HG02970 (cell line): ENCODE measurements at regions not wholly inside any gene's neighbourhood (a gene's known extent, or its start where the extent isn't known, plus 50 kb on each side); places are given as distances from the start of the nearest gene placed in this dataset.

Source experiments
- ATAC-seq: cut with Tn5 transposase; IDR thresholded peaks from one replicate; pipeline ENCODE4 v1.9.1; 2021; ENCODE audit warnings: mild to moderate bottlenecking, moderate library complexity, moderate number of reproducible peaks; ENCODE audit not compliant: unreplicated experiment, low FRiP score

DNA sequence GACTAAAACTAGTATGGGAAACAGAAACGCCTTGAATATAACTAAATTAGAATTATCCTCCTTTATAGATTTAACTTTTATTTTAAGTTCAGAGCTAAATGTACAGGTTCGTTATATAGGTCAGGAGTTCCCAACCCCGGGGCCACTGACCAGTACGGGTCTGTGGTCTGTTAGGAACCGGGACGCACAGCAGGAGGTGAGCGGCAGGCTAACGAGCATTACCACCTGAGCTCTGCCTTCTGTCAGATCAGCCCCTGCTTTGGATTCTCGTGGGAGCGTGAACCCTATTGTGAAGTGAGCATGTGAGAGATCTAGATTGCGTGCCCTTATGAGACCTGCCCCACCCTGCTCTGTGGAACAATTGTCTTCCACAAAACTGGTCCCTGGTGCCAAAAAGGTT lies 51.0 kb downstream of the FAT4 start:
- no peak for ATAC-seq

DNA sequence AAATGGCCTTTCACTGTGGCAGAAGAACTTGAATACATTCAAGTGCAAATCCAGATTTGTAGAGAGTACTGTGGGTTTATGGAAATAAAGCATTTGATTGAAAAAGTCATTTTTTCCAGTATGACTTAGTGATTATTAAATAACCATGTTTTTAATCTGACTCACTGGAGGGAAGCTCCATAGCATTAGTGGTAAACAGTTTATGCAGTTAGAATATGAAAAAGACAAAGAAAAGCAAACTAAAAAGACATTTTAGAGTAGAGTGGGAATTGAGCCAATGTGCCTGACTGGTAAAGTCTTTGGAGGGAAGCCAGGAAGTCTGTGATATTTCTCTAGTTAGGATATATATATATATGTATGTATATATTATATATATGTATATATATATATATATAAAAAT lies 53.4 kb downstream of the FAT4 start:
- no peak for ATAC-seq

DNA sequence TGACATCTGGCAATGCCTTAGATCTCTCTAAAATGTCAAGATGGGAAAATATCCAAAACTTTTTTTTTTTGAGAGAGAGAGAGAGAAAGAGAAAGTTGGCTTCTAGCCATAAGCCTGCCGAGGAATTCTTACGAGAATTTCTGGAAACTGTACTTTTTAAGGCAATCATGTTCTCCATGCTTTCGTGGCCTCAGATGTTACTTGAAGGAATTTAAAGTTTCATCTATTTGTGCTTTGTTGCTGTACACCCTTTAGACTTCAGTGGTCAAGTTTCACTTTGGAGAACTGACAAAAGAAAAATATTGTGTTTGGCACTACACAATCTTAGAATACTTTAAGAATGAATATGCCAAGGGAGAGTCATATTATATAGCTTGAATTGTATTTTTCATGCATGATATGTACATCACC lies 53.9 kb downstream of the FAT4 start:
- ATAC-seq = no peak

DNA sequence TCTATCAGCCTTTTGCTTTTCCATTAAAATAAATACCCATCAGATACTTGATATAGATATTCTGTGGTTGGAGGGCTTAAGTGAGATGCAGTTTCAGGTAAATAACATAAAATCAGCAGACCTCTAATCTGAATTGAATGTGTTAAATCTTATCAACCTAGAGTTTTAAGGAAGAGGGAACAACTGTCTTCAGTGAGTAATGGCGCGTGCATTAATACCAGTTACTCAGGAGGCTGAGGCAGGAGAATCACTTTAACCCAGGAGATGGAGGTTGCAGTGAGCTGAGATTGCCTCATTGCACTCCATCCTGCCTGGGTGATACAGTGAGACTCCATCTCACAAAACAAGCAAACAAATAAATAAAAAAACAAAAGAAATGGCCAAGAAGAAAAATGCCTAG lies 54.3 kb downstream of the FAT4 start:
- ATAC-seq = no peak

DNA sequence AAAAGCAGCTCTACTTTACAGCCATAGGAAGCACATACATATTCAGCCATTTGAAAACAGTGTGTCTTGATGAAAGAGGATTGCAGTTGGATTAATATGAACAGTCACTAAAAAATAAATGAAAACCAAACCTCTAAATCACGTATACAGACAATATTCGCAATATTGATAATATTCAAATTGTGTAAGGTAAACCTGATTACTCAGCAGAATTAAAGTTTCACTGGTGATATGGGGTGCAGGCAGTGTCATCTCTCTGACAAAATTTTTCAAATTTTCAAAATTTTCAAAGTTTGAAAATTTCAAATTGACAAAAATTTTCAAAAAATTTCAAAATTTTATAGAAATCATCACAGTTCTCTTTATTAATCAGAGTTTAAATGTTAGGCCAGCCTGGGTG lies 55.7 kb downstream of the FAT4 start:
- no peak for ATAC-seq

DNA sequence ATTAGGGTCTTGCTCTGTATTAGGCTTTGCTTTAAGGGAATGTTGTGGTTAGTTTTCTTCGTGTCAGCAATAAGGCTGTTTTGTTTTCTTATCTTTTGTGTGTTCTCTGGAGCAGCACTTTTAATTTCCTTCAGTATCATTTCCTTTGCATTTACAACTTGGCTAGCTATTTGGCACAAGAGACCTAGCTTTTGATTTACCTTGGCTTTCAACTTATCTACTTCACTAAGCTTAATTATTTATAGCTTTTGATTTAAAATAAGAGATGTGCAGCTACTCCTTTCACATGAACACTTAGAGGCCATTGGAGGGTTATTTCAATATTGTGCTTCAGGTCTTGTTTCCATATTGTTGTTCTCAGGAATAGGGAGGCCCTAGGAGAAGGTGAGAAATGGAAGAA lies 68.2 kb downstream of the FAT4 start:
- no peak for ATAC-seq

DNA sequence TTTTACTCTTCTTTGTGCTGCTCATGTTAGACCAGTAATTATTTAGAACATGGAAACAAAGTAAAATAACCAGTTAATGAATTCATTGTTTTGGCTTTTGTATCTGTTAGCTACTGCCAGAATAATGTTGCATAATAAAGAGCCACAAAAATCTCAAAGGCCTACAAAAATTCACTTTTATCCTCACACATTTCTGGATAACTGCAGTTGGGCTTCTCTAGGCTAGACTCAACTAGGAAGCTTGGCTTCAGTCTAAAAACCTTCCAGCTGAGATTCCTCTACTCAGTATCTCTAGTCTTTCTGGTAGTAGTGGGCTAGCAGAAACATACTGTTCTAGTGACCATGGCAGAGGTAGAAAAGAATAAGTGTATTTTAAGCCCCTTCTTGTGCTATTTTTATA lies 73.0 kb downstream of the FAT4 start:
- ATAC-seq = no peak

DNA sequence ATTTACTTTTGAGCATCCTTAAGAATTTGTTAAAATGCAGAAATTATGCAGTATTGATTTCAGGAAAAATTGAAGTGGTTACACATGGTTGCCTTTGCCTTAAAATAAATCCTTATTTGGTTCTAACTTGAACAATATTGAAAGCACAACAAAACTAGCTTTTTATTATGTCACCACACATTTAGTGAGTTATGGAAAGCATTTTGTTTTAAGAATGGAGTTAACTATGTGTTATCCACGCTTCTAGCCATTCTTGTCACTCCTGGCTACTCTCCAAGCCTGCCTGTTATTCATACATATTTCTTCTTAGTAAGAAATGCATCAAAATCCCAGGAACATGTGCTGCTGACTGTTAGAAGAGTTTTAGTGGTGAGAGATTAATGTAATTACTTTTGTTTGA lies 73.9 kb downstream of the FAT4 start:
- no peak for ATAC-seq

DNA sequence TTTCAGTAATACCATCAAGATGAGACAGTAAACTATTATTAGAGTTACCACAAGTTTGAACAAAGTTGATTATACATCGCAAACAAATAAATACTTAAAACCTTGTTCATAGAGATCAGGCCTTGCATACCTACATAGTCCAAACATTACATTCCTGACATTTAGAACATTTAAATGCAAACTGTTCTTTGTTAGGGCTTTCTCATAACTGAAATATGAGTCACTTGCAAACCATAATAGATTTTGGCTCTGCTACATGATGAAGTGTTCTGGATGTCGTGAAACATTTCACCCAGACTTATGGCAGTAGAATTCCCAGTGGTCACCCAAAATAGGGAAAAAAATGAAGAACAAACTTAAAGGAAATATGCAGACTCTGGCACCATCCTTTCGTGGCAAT lies 75.0 kb downstream of the FAT4 start:
- no peak for ATAC-seq

DNA sequence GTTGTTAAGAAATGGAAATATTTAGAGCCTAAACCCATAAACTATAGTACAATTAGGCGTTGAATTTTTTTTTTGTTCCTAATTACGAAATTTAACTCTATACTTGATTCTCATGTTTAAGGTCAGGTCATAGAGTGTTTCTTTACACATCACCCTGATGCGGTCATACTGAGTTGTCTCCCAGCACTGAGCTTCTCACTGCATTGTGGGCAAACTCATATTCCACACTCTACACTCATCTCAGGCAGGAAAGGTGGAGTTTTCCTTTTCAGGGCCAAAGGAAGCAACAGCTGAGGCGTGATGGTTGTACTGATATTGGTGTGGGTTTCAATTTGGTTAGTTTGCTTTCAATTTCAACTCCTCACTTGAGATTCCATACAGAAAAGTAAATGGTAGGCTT lies 75.4 kb downstream of the FAT4 start:
- ATAC-seq = no peak

DNA sequence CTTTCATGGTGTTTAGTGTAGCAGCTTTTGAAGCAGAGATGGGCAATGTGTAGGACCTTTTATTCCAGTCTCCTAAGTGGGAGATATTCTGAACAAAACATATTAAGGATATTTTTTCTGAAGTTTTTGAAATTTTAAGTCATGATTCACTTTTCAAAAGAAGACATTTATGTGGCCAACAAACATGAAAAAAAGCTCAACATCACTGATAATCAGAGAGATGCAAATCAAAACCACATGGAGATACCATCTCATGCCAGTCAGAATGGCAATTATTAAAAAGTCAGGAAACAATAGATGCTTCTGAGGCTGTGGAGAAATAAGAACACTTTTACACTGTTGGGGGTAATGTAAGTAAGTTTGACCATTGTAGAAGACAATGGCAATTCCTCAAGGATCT lies 76.0 kb downstream of the FAT4 start:
- no peak for ATAC-seq

DNA sequence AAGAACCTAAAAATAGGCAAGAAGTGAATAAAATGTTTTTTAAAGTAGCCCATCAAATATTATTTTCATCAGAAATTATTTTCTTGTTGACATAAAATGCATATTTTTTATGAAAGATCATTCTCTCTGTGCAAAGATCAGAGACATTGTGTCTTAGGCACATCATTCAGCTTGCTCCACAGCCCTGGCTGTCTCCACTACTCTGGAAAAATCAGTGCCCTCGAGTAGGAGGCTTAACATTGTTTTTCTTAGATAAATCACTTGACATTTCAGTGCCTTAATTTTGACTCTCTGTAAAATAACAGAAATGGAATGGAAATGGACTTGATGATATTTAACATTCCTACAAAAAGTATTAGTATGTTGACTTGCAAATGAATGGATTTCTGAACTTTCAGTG lies 77.9 kb downstream of the FAT4 start:
- no peak for ATAC-seq

DNA sequence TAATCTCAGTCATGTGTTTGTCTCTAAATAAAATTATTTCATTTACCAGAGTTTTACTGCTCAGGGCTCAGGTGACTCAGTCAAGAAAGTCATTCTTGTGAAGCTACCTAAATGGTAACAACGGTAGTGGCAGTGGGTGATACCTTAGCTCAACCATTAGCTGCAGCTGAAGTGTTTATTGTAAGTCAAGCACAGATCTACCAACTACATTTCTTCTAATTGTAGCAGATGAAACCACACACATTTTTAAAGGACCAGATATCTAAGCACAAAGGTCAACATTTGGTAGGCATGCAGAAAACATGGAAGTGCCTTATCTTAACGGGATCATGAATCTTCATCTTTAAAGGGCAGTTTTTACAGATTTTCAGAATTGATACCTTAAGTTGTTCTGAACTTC lies 79.1 kb downstream of the FAT4 start:
- ATAC-seq = no peak

DNA sequence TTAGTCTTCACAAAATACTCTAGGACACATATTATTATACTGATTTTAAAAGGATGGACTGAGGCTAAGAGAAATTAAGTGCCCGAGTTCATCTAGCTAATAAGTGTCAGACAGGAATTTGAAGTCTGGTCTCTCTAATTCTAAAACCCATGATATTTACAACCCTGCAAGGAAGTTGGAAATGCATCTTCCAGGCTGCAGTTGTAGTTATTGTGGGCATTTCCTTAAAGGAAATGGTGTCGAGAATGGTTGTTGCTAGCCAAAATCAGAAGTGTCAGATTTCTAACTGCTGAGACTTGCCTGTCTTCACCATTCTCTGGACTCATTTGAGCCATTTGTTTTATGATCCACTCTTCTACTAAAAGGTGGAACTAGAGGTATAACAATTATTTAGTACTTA lies 82.5 kb downstream of the FAT4 start:
- no peak for ATAC-seq

DNA sequence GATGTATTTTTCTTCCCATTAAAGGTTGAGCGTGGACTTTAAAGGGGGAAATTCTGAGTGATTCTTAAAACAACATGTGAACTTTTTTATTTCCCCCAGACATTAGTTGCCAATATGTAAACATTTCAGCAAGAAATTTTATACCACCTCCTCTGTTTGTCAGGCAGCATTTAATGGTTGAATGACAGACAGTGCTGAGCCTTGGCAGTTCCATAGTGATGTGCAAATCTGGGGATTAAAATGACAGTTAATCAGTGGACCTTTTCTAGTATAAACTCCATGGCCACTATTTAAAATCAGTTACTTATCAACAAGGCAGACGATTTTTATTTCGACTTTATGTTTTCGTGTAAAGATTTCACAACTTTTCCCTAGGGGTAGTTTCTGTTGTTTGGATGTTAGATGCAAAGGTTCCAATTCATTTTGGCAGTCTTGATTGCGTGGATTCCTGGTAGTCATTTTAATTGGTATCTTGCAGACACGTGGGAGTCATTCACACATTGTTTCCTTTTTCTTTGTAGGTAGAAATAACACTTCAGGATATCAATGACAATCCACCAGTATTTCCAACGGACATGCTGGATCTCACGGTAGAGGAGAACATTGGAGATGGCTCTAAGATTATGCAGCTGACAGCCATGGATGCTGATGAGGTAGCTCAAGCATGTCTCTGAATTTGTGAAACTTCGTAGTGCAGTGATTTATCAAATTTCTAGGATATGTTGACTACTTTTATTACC lies 83.7 kb downstream of the FAT4 start:
- no peak for ATAC-seq

DNA sequence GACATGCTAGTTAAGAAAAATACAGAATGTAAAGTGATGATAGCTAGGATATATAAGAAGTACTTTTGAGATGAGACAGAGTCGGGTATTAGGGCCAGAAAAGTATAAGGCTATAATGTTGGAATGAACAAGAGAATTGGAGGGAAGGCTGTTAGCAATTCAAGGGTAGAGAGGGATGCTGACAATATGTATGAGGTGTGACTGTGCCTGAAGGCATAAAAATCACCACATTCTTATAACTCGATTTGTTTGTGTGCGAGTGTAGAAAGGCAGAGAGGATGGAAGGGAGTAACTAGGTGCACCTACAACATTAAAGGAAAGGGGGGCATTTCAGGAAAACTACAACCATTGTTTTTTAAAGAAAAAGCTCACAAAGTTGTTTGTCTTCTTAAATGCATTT lies 86.0 kb downstream of the FAT4 start:
- no peak for ATAC-seq

DNA sequence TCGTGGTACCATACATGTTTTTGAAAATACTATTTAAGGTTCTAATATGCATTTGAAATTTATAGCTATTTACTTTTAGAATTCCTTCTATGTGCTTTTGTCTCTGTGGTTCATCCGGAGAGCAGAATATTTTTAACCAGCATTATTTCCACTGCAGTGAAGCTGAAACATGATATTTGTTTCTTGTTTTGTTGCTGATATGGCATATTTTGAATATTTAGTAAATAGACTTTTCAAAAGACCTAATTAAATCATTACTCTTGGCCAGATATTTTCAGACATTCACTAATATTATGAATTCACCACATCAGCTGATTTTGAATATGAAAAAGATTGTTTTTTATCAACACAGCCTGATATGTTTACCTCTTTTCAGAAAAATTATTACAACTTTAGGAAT lies 87.0 kb downstream of the FAT4 start:
- ATAC-seq = no peak

DNA sequence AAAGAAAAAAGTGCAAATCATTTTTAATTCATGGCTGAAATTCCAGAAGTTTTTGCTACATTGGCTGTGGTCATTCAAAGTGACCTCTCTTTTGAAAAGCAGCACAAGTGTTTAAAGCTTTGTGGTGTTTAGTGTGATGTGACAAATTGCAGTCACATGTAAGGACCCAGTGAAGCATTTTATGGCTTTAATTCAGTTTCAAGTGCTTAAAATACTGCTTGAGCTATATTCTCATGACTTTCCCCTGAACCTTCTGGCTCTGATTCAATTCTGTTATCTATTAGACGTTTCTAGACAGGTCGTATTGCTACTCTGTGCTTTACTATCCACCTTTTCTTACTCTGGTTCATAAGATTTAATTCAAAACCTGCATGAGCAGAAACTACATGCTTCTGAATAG lies 105.8 kb downstream of the FAT4 start:
- ATAC-seq = no peak

DNA sequence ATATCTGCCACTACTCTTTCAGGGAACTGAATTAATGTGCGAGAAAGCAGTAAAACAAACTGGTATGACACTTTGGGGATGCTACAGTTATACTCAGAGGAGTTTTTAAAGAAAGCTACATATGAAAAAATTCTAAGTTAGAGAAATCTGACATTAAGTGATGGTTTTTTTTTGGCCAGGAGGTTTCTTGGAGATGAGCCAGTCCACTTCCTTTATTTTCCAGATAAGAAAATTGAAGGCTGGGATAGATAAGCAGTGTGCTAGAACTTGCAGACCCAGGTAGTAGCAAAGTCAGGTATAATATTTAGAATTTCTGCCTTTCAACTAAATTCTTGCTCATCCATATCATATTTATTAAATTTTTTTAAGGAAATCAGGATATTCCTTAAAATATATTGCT lies 106.8 kb downstream of the FAT4 start:
- no peak for ATAC-seq

DNA sequence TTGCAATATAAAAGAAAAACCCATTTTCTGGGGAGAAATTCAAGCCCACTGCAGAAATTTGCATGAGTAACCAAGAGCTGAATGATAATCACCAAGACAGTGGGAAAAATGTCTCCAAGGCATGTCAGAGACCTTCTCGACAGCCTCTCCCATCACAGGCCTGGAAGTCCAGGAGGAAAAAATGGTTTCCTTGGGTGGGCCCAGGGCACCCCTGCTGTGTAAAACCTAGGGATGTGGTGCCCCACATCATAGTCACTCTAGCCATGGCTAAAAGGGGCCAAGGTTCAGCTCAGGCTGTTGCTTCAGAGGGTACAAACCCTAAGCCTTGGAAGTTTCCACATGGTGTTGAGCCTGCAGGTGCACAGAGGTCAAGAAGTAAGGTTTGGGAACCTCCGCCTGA lies 108.4 kb downstream of the FAT4 start:
- ATAC-seq = no peak

DNA sequence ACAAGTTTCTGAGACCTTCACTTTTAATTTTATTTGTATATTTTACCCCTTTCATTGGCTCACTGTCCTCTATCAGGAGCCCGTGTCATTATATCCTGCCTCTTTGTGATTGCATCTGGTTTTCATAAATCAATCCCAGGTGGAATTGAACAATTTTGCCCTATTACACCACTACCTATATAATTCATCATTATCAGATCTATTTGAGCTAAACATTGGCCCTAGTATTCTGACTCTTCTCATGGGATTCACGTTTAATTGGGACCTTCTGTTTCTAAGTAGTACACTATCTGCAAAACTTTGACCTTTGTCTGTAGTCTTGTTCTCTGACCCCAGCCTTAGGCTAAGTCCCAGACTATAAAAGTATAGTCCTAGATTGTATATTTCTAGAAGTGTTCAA lies 114.1 kb downstream of the FAT4 start:
- no peak for ATAC-seq

DNA sequence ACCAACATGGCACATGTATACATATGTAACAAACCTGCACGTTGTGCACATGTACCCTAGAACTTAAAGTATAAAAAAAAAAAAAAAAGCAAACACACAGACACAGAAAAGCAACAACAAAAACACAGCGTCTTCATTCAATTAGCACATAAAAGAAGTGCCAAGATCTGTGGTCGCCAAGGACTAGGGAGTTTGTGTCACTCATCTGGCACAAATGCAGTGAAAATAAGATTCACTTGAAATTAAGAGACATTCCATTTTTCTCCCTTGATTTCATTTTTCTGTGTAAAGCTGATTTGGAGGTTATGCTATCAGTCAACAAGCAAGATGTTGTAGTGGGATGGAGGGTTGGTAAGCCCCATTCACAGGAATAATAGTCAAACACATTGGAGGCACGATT lies 115.3 kb downstream of the FAT4 start:
- ATAC-seq = no peak

DNA sequence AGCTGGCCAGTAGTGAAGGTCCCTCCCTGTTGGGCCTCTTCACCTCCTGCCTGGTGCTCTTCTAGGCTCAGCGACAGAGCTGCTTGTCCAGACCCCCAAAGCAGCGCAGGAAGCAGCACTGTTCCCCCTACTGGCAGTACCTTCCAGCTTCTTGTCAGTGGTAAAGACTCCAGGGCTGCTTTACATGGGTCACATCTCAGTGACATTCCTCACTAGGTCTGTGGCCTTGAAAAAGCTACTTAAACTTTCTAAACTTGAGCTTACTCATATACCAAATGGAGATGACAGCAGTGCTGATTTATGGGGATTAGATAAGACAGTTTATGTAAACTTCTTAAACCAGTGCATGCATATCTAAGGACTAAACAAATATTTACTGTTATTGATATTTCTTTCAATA lies 117.3 kb downstream of the FAT4 start:
- ATAC-seq = no peak
